ENCODE measurements at regions not wholly inside any gene's neighbourhood (a gene's known extent, or its start where the extent isn't known, plus 50 kb on each side); places are given as distances from the start of the nearest gene placed in this dataset.

DNA sequence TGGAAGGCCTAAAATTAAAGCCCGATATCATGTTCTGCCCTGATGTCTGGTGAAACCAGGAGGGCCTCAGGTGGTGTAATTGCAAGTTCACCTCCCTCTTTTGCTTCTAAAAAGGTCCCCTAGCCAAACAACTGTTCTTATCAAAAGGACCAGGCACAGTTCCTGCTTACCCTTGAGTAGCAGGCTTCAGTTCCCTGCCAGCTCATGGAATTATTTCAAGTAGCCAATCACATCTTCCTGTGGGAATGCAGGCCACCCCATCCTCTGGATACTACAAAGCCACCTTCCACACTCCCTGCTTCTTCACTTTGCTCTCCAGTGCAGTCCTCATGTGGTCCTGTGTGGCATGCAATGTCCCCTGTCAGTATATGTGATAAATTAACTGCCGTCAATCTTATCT is 97.7 kb upstream of the GALNT17 start:
- H3K27me3 ChIP-seq, result no peaks in the 10 kb centered on the region
- TF ChIP-seq, protein P1, sequence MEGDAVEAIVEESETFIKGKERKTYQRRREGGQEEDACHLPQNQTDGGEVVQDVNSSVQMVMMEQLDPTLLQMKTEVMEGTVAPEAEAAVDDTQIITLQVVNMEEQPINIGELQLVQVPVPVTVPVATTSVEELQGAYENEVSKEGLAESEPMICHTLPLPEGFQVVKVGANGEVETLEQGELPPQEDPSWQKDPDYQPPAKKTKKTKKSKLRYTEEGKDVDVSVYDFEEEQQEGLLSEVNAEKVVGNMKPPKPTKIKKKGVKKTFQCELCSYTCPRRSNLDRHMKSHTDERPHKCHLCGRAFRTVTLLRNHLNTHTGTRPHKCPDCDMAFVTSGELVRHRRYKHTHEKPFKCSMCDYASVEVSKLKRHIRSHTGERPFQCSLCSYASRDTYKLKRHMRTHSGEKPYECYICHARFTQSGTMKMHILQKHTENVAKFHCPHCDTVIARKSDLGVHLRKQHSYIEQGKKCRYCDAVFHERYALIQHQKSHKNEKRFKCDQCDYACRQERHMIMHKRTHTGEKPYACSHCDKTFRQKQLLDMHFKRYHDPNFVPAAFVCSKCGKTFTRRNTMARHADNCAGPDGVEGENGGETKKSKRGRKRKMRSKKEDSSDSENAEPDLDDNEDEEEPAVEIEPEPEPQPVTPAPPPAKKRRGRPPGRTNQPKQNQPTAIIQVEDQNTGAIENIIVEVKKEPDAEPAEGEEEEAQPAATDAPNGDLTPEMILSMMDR (IDR thresholded peaks at IDR 0.05), result no peak
- TF ChIP-seq POLR2AphosphoS5 (IDR thresholded peaks at IDR 0.05) (no peak), POLR2A (IDR thresholded peaks at IDR 0.05) (no peak), EP300 (IDR thresholded peaks at IDR 0.05) (no peak)
- H3K36me3 ChIP-seq, result no peaks in the 10 kb centered on the region
- H3K4me3 ChIP-seq, result no peak overlapping the region
- DNase-seq (no peak), ATAC-seq (ENCODE audit: low FRiP score in 2 of 2) (no peak)
- no peaks in the 10 kb centered on the region for H3K4me1 ChIP-seq
- WGBS, 2 donors, result 97 to 100% methylated on average over 2 of the region's 2 CpGs
- H3K9me3 ChIP-seq, result no peaks in the 10 kb centered on the region
- H3K27ac ChIP-seq, result no peak overlapping the region

DNA sequence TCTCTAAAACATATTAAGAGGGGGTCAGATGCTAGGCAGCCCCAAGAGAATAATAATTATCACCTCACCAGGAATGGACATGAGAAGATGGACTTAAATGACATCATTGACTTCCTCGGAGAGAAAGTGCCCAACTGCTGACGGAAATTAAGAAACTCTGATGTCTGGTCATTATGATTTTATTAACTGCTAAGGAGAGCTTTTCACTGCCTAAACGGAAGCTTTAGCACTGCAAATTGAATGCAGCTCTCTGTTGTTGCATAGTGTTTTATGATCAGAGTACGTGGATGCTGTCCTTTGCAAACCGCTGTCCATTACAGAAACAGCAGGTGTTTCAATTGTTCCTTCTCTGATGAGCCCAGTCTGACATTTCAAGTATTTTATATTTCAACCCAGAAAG is 89.4 kb upstream of the GALNT17 start:
- Histone ChIP-seq H3K27ac (no peak overlapping the region), H3K4me3 (no peak overlapping the region), H3K36me3 (no peaks in the 10 kb centered on the region), H3K27me3 (no peaks in the 10 kb centered on the region), H3K9me3 (no peaks in the 10 kb centered on the region), H3K4me1 (no peaks in the 10 kb centered on the region)
- no peak for DNase-seq
- no peak for ATAC-seq (ENCODE audit: low FRiP score in 2 of 2)
- TF ChIP-seq POLR2A (IDR thresholded peaks at IDR 0.05), result no peak
- TF ChIP-seq POLR2AphosphoS5 (IDR thresholded peaks at IDR 0.05), result no peak
- no peak for TF ChIP-seq EP300 (IDR thresholded peaks at IDR 0.05)
- TF ChIP-seq, protein P1 (IDR thresholded peaks at IDR 0.05), result no peak
- 81 to 83% methylated on average over 5 of the region's 5 CpGs for WGBS, 2 donors

DNA sequence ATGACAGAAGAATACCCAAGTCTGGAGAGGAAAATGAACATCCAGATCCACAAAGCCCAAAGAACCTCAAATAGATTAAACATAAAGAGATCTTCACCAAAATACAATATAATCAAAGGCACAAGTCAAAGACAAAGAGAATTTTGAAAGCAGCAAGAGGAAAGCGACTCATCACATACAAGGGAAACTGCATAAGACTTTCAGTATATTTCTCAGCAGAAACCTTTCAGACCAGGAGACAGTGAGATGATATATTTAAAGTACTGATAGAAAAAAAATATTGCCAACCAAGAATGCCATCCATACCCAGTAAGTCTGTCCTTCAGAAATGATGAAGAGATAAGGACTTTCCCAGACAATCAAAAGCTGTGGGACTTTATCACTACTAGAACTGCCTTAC is 81.5 kb upstream of the GALNT17 start:
- Histone ChIP-seq H3K36me3 (no peaks in the 10 kb centered on the region), H3K4me1 (no peaks in the 10 kb centered on the region), H3K27me3 (no peaks in the 10 kb centered on the region), H3K4me3 (no peak overlapping the region), H3K9me3 (peaks cover 5 to 33% (median 11%) of the 10 kb centered on the region in 4 donors), H3K27ac (no peak overlapping the region)
- no peak for ATAC-seq (ENCODE audit: low FRiP score in 2 of 2)
- 79 to 92% methylated on average over 1 of the region's 1 CpG for WGBS, 2 donors
- DNase-seq, result no peak
- TF ChIP-seq, protein P1 (IDR thresholded peaks at IDR 0.05), result no peak
- no peak for TF ChIP-seq EP300 (IDR thresholded peaks at IDR 0.05)
- TF ChIP-seq POLR2A (IDR thresholded peaks at IDR 0.05), result no peak
- TF ChIP-seq POLR2AphosphoS5 (IDR thresholded peaks at IDR 0.05), result no peak

DNA sequence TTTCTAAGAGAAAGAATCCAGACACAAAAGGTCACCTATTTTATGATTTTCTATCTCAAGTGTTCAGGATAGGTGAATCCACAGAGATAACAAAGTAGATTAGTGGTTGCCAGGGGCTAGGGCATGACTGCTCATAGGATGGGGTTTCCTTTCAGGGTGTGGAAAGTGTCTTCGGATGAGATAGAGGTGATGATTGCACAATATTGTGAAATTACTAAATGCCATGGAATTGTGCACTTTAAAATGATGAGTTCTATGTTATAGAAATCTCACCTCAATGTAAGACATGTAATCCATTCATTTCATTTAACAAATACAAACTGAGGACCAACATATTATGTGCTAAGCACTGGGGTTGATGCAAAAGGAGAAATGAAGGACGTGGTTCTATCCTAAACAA is 76.4 kb upstream of the GALNT17 start:
- Histone ChIP-seq H3K4me3 (no peak overlapping the region), H3K27me3 (no peaks in the 10 kb centered on the region), H3K27ac (no peak overlapping the region), H3K4me1 (no peaks in the 10 kb centered on the region), H3K36me3 (no peaks in the 10 kb centered on the region), H3K9me3 (peaks cover 2 to 16% (median 5%) of the 10 kb centered on the region in 4 donors)
- DNase-seq (no peak), ATAC-seq (ENCODE audit: low FRiP score in 2 of 2) (no peak)
- 73 to 78% methylated on average over 2 of the region's 2 CpGs for WGBS, 2 donors
- TF ChIP-seq POLR2AphosphoS5 (IDR thresholded peaks at IDR 0.05) (no peak), EP300 (IDR thresholded peaks at IDR 0.05) (no peak), POLR2A (IDR thresholded peaks at IDR 0.05) (no peak)
- TF ChIP-seq, protein P1 (IDR thresholded peaks at IDR 0.05), result no peak

DNA sequence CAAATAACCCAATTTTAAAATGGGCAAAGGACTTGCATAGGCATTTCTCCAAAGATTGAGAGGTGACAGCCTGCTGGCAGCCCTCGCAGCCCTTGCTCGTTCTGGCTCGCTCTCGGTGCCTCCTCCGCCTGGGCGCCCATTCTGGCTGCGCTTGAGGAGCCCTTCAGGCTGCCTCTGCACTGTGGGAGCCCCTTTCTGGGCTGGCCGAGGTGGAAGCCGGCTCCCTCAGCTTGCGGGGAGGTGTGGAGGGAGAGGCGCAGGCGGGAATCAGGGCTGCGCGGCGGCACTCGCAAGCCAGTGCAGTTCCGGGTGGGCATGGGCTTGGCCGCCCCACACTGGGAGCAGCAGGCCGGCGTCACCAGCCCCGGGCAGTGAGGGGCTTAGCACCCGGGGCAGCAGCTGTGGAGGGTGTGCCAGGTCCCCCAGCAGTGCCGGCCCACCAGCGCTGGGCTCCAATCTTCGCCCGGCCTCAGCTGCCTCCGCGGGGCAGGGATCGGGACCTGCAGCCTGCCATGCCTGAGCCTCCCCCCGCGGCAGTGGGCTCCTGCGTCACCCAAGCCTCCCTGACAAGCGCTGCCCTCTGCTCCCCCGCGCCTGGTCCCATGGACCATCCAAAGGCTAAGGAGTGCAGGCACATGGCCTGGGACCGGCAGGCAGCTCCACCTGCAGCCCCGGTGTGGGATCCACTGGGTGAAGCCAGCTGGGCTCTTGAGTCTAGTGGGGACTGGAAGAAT is 54.0 kb upstream of the GALNT17 start:
- Histone ChIP-seq H3K4me3 (no peak overlapping the region), H3K9me3 (peaks cover 0 to 34% (median 10%) of the 10 kb centered on the region in 4 donors), H3K4me1 (no peaks in the 10 kb centered on the region), H3K27ac (no peak overlapping the region), H3K27me3 (no peaks in the 10 kb centered on the region), H3K36me3 (no peaks in the 10 kb centered on the region)
- no peak for TF ChIP-seq POLR2AphosphoS5 (IDR thresholded peaks at IDR 0.05)
- TF ChIP-seq POLR2A (IDR thresholded peaks at IDR 0.05), result no peak
- TF ChIP-seq EP300 (IDR thresholded peaks at IDR 0.05), result no peak
- TF ChIP-seq, protein P1 (IDR thresholded peaks at IDR 0.05), result no peak
- peak in 1 of 2 donors; percentile 69 for DNase-seq
- WGBS, 2 donors, result 94 to 96% methylated on average over 23 to 35 of the region's 37 CpGs
- no peak for ATAC-seq (ENCODE audit: low FRiP score in 2 of 2)

Measured in upper lobe of left lung (tissue), 6 donors.